ENCODE measurements at regions not wholly inside any gene's neighbourhood (a gene's known extent, or its start where the extent isn't known, plus 50 kb on each side); places are given as distances from the start of the nearest gene placed in this dataset.

DNA sequence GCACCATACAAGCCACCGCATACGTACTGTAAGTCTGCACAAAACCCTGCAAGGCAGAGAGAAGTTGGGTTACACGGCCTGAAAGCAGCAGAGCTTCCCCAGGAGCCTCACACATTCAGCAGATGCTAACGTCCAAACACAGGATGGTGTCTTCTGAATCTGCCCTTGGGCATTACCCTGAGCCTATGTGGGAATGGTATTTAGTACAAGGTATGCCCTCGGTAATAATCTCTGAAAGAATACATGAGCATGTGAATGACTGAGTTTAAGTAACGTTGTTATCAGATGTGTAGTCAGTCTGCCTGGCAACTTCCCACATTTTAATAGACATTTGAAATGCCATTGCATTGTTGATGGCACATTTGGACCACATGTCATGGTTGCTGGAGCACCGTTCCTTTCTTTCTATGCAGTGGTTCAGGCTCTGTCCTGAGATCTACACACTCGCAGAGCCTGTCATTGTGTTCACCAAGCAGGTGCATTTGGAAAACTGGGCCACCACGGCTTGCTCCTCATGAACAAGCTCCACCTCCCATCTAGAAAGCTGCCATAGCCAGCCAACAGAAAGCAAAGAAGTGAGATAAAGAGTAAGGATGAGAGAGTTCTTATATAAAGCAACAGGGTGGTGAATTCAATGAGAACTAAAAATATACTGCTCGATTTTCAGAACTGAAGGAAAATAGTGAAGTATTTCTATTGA, 136.5 kb upstream of the GGTLC1 start (continued):
- TF ChIP-seq HDGF (IDR thresholded peaks at IDR 0.05), result no peak
- TF ChIP-seq SPI1 (IDR thresholded peaks at IDR 0.05; ENCODE audit: borderline replicate concordance, low read depth, low read length), result no peak
- no peak for TF ChIP-seq HES1 (IDR thresholded peaks at IDR 0.05; ENCODE audit: low read depth)
- no peak for TF ChIP-seq ZNF41 (CRISPR knock-in tag; conservative IDR thresholded peaks at IDR 0.05)

- FAIRE-seq (no peak), ATAC-seq (no peak), DNase-seq (ENCODE audit: extremely low read depth in 1 of 4, low spot score in 3 of 4) (no peak)
- Histone ChIP-seq H3K4me2 (ENCODE audit: insufficient read depth, low read length) (no peak overlapping the region), H3K4me1 (replicated peaks in 1 of 2; ENCODE audit: control insufficient read depth in 2 of 2, insufficient read depth in 2 of 2, low read length in 2 of 2) (no peaks in the 10 kb centered on the region), H3K27me3 (ENCODE audit: control insufficient read depth in 2 of 2, insufficient read depth in 2 of 2, low read length in 2 of 2) (no peaks in the 10 kb centered on the region), H3K9me1 (ENCODE audit: control insufficient read depth, insufficient read depth, low read length) (no peaks in the 10 kb centered on the region), H3K9ac (ENCODE audit: insufficient read depth in 1 of 2, low read depth in 2 of 2, low read length in 2 of 2) (no peak overlapping the region), H3K27ac (ENCODE audit: extremely low read depth, low read depth, low read length) (no peak overlapping the region), H3K4me3 (no peak overlapping the region), H3K79me2 (ENCODE audit: control insufficient read depth, insufficient read depth, low read length) (no peaks in the 10 kb centered on the region), H3K9me3 (replicated peaks; ENCODE audit: control insufficient read depth, insufficient read depth, low read depth, low read length) (no peaks in the 10 kb centered on the region), H2AFZ (ENCODE audit: low read depth, low read length) (no peak overlapping the region), H3K36me3 (ENCODE audit: control insufficient read depth, insufficient read depth, low read length) (no peaks in the 10 kb centered on the region), H4K20me1 (replicated peaks; ENCODE audit: control insufficient read depth, insufficient read depth, low read length) (no peaks in the 10 kb centered on the region)
- in situ Hi-C loops (cut with MboI), result no loop called here
- no TSS peak for BruUV-seq (replicated peaks)
- ChIA-PET CTCF (ENCODE audit: low intra/inter-chr PET ratio) (no interaction called here), POLR2A (no interaction called here)
- intact Hi-C loops (cut with micrococcal nuclease), result no loop called here
- 4% methylated on average over 4 of the region's 4 CpGs for WGBS (ENCODE audit: insufficient coverage, low coverage, missing lambda C conversion rate)
- TF ChIP-seq ZBTB2 (IDR thresholded peaks at IDR 0.05) (no peak), RBM15 (IDR thresholded peaks at IDR 0.05; ENCODE audit: insufficient read depth, low read length) (no peak), ZNF445 (CRISPR knock-in tag; IDR thresholded peaks at IDR 0.05; ENCODE audit: low read depth) (no peak), ATF2 (CRISPR knock-in tag; IDR thresholded peaks at IDR 0.05) (no peak), ZNF121 (CRISPR knock-in tag; conservative IDR thresholded peaks at IDR 0.05) (no peak), ZBTB8A (IDR thresholded peaks at IDR 0.05; ENCODE audit: partially characterized antibody) (no peak), CXXC5 (CRISPR knock-in tag; IDR thresholded peaks at IDR 0.05) (no peak), LCOR (CRISPR knock-in tag; IDR thresholded peaks at IDR 0.05) (no peak), ZFP36 (IDR thresholded peaks at IDR 0.05; ENCODE audit: low read depth, low read length, partially characterized antibody) (no peak), ZNF184 (CRISPR knock-in tag; IDR thresholded peaks at IDR 0.05) (no peak)
- TF ChIP-seq, protein P1, sequence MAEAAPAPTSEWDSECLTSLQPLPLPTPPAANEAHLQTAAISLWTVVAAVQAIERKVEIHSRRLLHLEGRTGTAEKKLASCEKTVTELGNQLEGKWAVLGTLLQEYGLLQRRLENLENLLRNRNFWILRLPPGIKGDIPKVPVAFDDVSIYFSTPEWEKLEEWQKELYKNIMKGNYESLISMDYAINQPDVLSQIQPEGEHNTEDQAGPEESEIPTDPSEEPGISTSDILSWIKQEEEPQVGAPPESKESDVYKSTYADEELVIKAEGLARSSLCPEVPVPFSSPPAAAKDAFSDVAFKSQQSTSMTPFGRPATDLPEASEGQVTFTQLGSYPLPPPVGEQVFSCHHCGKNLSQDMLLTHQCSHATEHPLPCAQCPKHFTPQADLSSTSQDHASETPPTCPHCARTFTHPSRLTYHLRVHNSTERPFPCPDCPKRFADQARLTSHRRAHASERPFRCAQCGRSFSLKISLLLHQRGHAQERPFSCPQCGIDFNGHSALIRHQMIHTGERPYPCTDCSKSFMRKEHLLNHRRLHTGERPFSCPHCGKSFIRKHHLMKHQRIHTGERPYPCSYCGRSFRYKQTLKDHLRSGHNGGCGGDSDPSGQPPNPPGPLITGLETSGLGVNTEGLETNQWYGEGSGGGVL (CRISPR knock-in tag; IDR thresholded peaks at IDR 0.05), result no peak
These were observed 135.4 kb upstream of the GGTLC1 start for GRCh38 chr20:24124003-24124402.

Measured in K562 (cell line).